ENCODE measurements at regions not wholly inside any gene's neighbourhood (a gene's known extent, or its start where the extent isn't known, plus 50 kb on each side); places are given as distances from the start of the nearest gene placed in this dataset.

DNA sequence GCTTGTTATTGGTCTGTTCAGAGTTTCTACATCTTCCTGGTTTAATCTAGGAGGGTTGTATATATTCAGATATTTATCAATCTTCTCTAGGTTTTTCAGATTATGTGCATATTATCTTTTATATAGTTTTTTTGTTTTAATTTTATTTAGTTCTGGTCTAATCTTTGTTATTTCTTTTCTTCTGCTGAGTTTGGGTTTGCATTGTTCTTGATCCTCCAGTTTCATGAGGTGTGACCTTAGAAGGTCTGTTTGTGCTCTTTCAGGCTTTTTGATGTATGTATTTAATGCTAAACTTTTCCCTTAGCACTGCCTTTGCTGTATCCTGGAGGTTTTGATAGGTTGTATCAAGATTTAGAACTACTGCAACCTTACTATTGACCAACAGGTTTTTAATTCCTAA, 117.7 kb downstream of the VPREB1 start:
- no peak for DNase-seq
- TF ChIP-seq POLR2A (IDR thresholded peaks at IDR 0.05) = no peak
- TF ChIP-seq, protein P1, sequence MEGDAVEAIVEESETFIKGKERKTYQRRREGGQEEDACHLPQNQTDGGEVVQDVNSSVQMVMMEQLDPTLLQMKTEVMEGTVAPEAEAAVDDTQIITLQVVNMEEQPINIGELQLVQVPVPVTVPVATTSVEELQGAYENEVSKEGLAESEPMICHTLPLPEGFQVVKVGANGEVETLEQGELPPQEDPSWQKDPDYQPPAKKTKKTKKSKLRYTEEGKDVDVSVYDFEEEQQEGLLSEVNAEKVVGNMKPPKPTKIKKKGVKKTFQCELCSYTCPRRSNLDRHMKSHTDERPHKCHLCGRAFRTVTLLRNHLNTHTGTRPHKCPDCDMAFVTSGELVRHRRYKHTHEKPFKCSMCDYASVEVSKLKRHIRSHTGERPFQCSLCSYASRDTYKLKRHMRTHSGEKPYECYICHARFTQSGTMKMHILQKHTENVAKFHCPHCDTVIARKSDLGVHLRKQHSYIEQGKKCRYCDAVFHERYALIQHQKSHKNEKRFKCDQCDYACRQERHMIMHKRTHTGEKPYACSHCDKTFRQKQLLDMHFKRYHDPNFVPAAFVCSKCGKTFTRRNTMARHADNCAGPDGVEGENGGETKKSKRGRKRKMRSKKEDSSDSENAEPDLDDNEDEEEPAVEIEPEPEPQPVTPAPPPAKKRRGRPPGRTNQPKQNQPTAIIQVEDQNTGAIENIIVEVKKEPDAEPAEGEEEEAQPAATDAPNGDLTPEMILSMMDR (IDR thresholded peaks at IDR 0.05) = no peak
- H3K9me3 ChIP-seq (replicated peaks in 1 of 3) = no peaks in the 10 kb centered on the region
- intact Hi-C loops (cut with DNase I) = no loop called here
- H3K27me3 ChIP-seq = no peaks in the 10 kb centered on the region
- H3K36me3 ChIP-seq (replicated peaks in 1 of 2) = no peaks in the 10 kb centered on the region
- no peak overlapping the region for H3K4me3 ChIP-seq
- no peaks in the 10 kb centered on the region for H3K4me1 ChIP-seq (replicated peaks in 1 of 2)
- H3K27ac ChIP-seq = no peak overlapping the region

DNA sequence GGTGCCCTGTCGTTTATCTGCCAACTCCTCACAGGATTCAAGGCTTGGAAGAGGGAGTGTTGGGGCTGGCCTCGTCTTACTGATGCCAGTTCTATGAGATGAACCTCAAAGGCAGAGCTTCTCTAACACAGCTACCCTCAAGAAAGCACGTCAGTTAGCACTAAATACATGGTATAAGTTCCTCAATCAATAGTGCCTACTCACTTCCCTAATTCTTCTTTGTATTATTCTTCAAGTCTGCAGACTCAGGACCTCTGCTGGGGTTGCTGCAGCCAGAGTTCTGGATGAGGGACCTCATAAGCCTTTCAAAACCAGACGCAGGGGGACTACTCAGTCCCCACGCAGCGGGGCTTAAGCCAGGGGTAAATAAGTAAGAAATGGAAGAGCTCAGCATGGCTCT, 118.3 kb downstream of the VPREB1 start:
- no peak for DNase-seq
- H3K27me3 ChIP-seq = no peaks in the 10 kb centered on the region
- no peaks in the 10 kb centered on the region for H3K36me3 ChIP-seq (replicated peaks in 1 of 2)
- H3K4me1 ChIP-seq (replicated peaks in 1 of 2) = no peaks in the 10 kb centered on the region
- intact Hi-C loops (cut with DNase I) = no loop called here
- TF ChIP-seq, protein P1 (IDR thresholded peaks at IDR 0.05) = no peak
- TF ChIP-seq POLR2A (IDR thresholded peaks at IDR 0.05) = no peak
- H3K9me3 ChIP-seq (replicated peaks in 1 of 3) = no peaks in the 10 kb centered on the region
- 50 to 58% (median 55%) methylated on average over 6 of the region's 6 CpGs for WGBS, 4 donors
- no peak overlapping the region for H3K4me3 ChIP-seq
- H3K27ac ChIP-seq = no peak overlapping the region

DNA sequence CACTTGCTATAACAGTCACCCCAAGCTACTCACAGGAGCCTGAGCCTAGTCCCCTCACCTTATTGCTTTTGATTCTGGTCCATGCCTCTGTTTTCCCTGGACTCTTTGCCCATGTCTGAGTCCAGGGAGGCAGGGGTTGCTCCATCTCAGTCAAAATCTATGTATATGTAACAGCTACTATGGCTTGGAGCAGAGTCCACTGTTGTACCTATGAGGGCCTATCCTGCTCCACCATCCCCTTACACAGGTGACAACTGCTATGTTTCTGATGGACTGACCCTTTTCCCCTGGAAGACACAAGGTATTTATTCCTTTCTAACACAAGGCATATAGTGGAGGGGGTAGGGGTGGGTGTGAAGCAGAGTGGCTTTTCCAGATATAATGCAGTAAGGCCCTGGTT, 119.6 kb downstream of the VPREB1 start:
- TF ChIP-seq, protein P1 (IDR thresholded peaks at IDR 0.05) = no peak
- no peak for TF ChIP-seq POLR2A (IDR thresholded peaks at IDR 0.05)
- Histone ChIP-seq H3K27me3 (no peaks in the 10 kb centered on the region), H3K9me3 (replicated peaks in 1 of 3) (no peaks in the 10 kb centered on the region), H3K27ac (no peak overlapping the region), H3K36me3 (replicated peaks in 1 of 2) (no peaks in the 10 kb centered on the region), H3K4me3 (no peak overlapping the region), H3K4me1 (replicated peaks in 1 of 2) (no peaks in the 10 kb centered on the region)
- DNase-seq = no peak
- intact Hi-C loops (cut with DNase I) = no loop called here

DNA sequence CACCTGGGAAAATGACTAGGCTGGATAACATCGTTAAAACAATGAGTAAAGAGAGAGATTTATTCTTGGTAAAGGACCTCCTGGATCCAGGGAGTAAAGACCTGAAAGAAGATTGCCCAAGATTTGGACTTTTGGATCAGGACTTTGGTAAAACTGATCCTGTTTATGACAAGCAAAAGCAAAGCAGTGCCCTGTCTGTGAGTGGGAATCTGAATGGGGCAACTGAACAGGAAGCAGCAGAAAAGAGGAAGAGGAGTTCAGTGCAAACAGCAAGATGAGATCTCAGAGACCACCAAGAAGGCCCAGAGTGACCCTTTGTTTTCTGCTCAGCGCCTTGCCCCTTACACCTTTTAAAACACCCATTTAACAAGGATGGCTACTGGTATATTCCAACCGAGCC, 122.0 kb downstream of the VPREB1 start:
- Histone ChIP-seq H3K27ac (no peak overlapping the region), H3K36me3 (replicated peaks in 1 of 2) (no peaks in the 10 kb centered on the region), H3K27me3 (no peaks in the 10 kb centered on the region), H3K9me3 (replicated peaks in 1 of 3) (no peaks in the 10 kb centered on the region), H3K4me3 (no peak overlapping the region), H3K4me1 (replicated peaks in 1 of 2) (peaks cover 5 to 11% of the 10 kb centered on the region in 2 donors)
- DNase-seq = no peak
- intact Hi-C loops (cut with DNase I) = no loop called here
- TF ChIP-seq, protein P1 (IDR thresholded peaks at IDR 0.05) = no peak
- no peak for TF ChIP-seq POLR2A (IDR thresholded peaks at IDR 0.05)
- WGBS, 4 donors = 41 to 73% (median 44%) methylated on average over 2 to 3 of the region's 3 CpGs

Measured in adrenal gland (tissue), 9 donors.